KMS-11 (cell line): ENCODE measurements at regions not wholly inside any gene's neighbourhood (a gene's known extent, or its start where the extent isn't known, plus 50 kb on each side); places are given as distances from the start of the nearest gene placed in this dataset.

Experiments used
- H2AFZ ChIP-seq: fragments of 200-600 bp; sonication (generic); 2 replicates; pipeline ENCODE4 v1.6.1; 2016; ENCODE audit warnings: antibody characterized with exemption, mixed run types, low read depth
- H3K27ac ChIP-seq: fragments of 200-600 bp; sonication (generic); 2 replicates; pipeline ENCODE4 v1.6.1; 2016; ENCODE audit warnings: mild to moderate bottlenecking, mixed run types
- H3K27me3 ChIP-seq: fragments of 200-600 bp; sonication (generic); 2 replicates; pipeline ENCODE4 v1.6.1; 2017; ENCODE audit warnings: mild to moderate bottlenecking, low read depth, mixed run types, moderate library complexity; ENCODE audit not compliant: insufficient read depth
- H3K36me3 ChIP-seq: fragments of 200-600 bp; sonication (generic); 2 replicates; pipeline ENCODE4 v1.6.1; 2017; ENCODE audit warnings: mild to moderate bottlenecking, mixed run types; ENCODE audit not compliant: insufficient read depth
- H3K4me1 ChIP-seq: fragments of 200-600 bp; sonication (generic); 2 replicates; pipeline ENCODE4 v1.6.1; 2016; ENCODE audit warnings: mild to moderate bottlenecking, low read depth, mixed run types; ENCODE audit not compliant: poor library complexity, severe bottlenecking
- H3K4me2 ChIP-seq: fragments of 200-600 bp; sonication (generic); 2 replicates; pipeline ENCODE4 v1.7.0; 2016; ENCODE audit warnings: mild to moderate bottlenecking, mixed run types
- H3K4me3 ChIP-seq: fragments of 200-600 bp; sonication (generic); IDR thresholded peaks from 2 replicates; pipeline ENCODE4 v1.6.1; 2017; ENCODE audit warnings: low read depth, low read length, mixed read lengths; ENCODE audit not compliant: insufficient read depth
- H3K79me2 ChIP-seq: fragments of 200-600 bp; sonication (generic); 2 replicates; pipeline ENCODE4 v1.6.1; 2016; ENCODE audit warnings: low read depth, mixed run types; ENCODE audit not compliant: insufficient read depth
- H3K9ac ChIP-seq: fragments of 200-600 bp; sonication (generic); 2 replicates; pipeline ENCODE4 v1.6.1; 2016; ENCODE audit warnings: mild to moderate bottlenecking, mixed run types
- H4K20me1 ChIP-seq: fragments of 200-600 bp; sonication (generic); 2 replicates; pipeline ENCODE4 v1.6.1; 2016; ENCODE audit warnings: mild to moderate bottlenecking, mixed run types; ENCODE audit not compliant: insufficient read depth
- CTCF ChIP-seq: fragments of 200-600 bp; sonication (generic); conservative IDR thresholded peaks from 2 replicates; pipeline ENCODE4 v1.6.1; 2017; ENCODE audit warnings: low read depth, mild to moderate bottlenecking, antibody characterized with exemption, low read length, moderate library complexity, mixed read lengths

- Histone ChIP-seq H3K27ac (no peak overlapping the region), H3K27me3 (no peaks in the 10 kb centered on the region), H3K79me2 (no peaks in the 10 kb centered on the region), H4K20me1 (no peaks in the 10 kb centered on the region), H3K36me3 (no peaks in the 10 kb centered on the region), H3K4me2 (no peak overlapping the region), H3K4me3 (no peak overlapping the region), H3K4me1 (no peaks in the 10 kb centered on the region), H3K9ac (no peak overlapping the region), H2AFZ (no peak overlapping the region)
- no peak for TF ChIP-seq CTCF
These were observed 621.8 kb downstream of the TMA16 start for GRCh38 chr4:164116286-164116685.

DNA sequence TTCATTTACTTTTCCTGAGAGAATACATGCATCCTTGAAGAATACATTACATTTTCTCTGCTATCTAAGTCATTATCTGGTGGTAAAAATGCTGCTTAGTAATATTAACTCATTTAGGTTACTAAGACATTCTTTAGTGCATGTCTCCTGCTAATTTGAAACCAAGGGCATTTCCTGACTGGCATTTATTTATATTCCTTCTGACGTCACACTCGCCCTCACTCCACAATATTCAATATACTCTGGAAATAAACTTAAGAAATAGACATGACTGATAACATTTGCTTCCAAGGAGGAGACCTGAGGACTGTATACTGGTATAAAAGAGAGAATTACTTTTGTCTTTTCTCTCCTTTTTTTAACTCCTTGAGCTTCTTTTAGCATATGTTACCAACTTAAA, 619.5 kb upstream of the SMIM31 start:
- Histone ChIP-seq H3K27me3 (no peaks in the 10 kb centered on the region), H3K4me1 (peaks cover 20% of the 10 kb centered on the region), H3K27ac (no peak overlapping the region), H3K4me3 (no peak overlapping the region), H3K36me3 (no peaks in the 10 kb centered on the region), H4K20me1 (no peaks in the 10 kb centered on the region), H3K9ac (no peak overlapping the region), H2AFZ (no peak overlapping the region), H3K79me2 (no peaks in the 10 kb centered on the region), H3K4me2 (no peak overlapping the region)
- no peak for TF ChIP-seq CTCF

GRCh38 chr4:164136180-164136616, 617.7 kb upstream of the SMIM31 start:
- no peaks in the 10 kb centered on the region for H3K27me3 ChIP-seq
- H3K27ac ChIP-seq, result peak overlapping the region; percentile 27; the same call in 1 of the 2 replicates
- H3K9ac ChIP-seq, result no peak overlapping the region
- H3K36me3 ChIP-seq, result no peaks in the 10 kb centered on the region
- no peak overlapping the region for H3K4me3 ChIP-seq
- H3K4me1 ChIP-seq, result peaks cover 20% of the 10 kb centered on the region
- no peak for TF ChIP-seq CTCF
- no peaks in the 10 kb centered on the region for H4K20me1 ChIP-seq
- H2AFZ ChIP-seq, result peak overlapping the region; percentile 37; the same call in 1 of the 2 replicates
- H3K79me2 ChIP-seq, result no peaks in the 10 kb centered on the region
- peak overlapping the region; percentile 35 for H3K4me2 ChIP-seq

GRCh38 chr4:164138521-164138920, 615.4 kb upstream of the SMIM31 start:
- H2AFZ ChIP-seq, result no peak overlapping the region
- no peaks in the 10 kb centered on the region for H3K79me2 ChIP-seq
- no peak overlapping the region for H3K4me2 ChIP-seq
- H3K4me3 ChIP-seq, result no peak overlapping the region
- no peaks in the 10 kb centered on the region for H3K27me3 ChIP-seq
- no peaks in the 10 kb centered on the region for H3K36me3 ChIP-seq
- peaks cover 20% of the 10 kb centered on the region for H3K4me1 ChIP-seq
- TF ChIP-seq CTCF, result no peak
- no peaks in the 10 kb centered on the region for H4K20me1 ChIP-seq
- H3K9ac ChIP-seq, result no peak overlapping the region
- no peak overlapping the region for H3K27ac ChIP-seq
